Astrocyte (in vitro differentiated cells and primary cell): ENCODE measurements at regions not wholly inside any gene's neighbourhood (a gene's known extent, or its start where the extent isn't known, plus 50 kb on each side); places are given as distances from the start of the nearest gene placed in this dataset.

Source experiments
- EZH2 ChIP-seq: IDR thresholded peaks from 2 replicates; pipeline ENCODE4 v1.6.1; 2012; ENCODE audit warnings: mild to moderate bottlenecking, low read length, inconsistent platforms; ENCODE audit not compliant: insufficient read depth
- TF ChIP-seq, protein P1 (sequence below): IDR thresholded peaks from 2 replicates; pipeline ENCODE4 v1.5.1; 2011; ENCODE audit warnings: low read depth, mild to moderate bottlenecking, inconsistent platforms, low read length, moderate library complexity; ENCODE audit not compliant: insufficient read depth

- TF ChIP-seq, protein P1, sequence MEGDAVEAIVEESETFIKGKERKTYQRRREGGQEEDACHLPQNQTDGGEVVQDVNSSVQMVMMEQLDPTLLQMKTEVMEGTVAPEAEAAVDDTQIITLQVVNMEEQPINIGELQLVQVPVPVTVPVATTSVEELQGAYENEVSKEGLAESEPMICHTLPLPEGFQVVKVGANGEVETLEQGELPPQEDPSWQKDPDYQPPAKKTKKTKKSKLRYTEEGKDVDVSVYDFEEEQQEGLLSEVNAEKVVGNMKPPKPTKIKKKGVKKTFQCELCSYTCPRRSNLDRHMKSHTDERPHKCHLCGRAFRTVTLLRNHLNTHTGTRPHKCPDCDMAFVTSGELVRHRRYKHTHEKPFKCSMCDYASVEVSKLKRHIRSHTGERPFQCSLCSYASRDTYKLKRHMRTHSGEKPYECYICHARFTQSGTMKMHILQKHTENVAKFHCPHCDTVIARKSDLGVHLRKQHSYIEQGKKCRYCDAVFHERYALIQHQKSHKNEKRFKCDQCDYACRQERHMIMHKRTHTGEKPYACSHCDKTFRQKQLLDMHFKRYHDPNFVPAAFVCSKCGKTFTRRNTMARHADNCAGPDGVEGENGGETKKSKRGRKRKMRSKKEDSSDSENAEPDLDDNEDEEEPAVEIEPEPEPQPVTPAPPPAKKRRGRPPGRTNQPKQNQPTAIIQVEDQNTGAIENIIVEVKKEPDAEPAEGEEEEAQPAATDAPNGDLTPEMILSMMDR = no peak
- TF ChIP-seq EZH2 = no peak
Measured at GRCh38 chrX:39047174-39047573, 245.9 kb downstream of the MID1IP1 start.
